AG04450 (cell line): ENCODE measurements at regions not wholly inside any gene's neighbourhood (a gene's known extent, or its start where the extent isn't known, plus 50 kb on each side); places are given as distances from the start of the nearest gene placed in this dataset.

Source experiments
- CTCF ChIA-PET: fragments of 300-600, 350-600 bp; formaldehyde crosslinking; extraction: SDS; loops from one replicate; lab custom pipeline; 2022; ENCODE audit warnings: antibody characterized with exemption, inconsistent platforms; lab: Charles Lee
- POLR2A ChIA-PET: fragments of 350-600 bp; formaldehyde crosslinking; extraction: SDS; loops from one replicate; lab custom pipeline; 2021; ENCODE audit warnings: antibody characterized with exemption, inconsistent platforms; lab: Yijun Ruan, JAX
- DNase-seq: peaks from one replicate; pipeline ENCODE4 v3.0.0-alpha.2; 2011; ENCODE audit warnings: low read depth, low spot score
- H3K27ac ChIP-seq: one replicate; pipeline ENCODE4 v1.5.1; 2012; ENCODE audit warnings: low read depth, low read length, control low read depth
- H3K27me3 ChIP-seq: one replicate; pipeline ENCODE4 v1.6.0; 2012; ENCODE audit warnings: low read length; ENCODE audit not compliant: control insufficient read depth, insufficient read depth
- H3K4me3 ChIP-seq: 2 replicates; pipeline ENCODE4 v1.5.1; 2011; ENCODE audit warnings: mild to moderate bottlenecking, low read depth, low read length, control low read depth
- H3K9me3 ChIP-seq: 2 replicates; pipeline ENCODE4 v1.5.1; 2012; ENCODE audit warnings: low read length; ENCODE audit not compliant: control insufficient read depth, insufficient read depth
- CTCF ChIP-seq: IDR thresholded peaks from 2 replicates; pipeline ENCODE4 v1.5.1; 2011; ENCODE audit warnings: low read depth, low read length, control low read depth, inconsistent platforms

GRCh38 chr5:33317271-33317670 is 123.5 kb upstream of the TARS1 start:
- CTCF ChIA-PET, result no interaction called here
- DNase-seq, result no peak

DNA sequence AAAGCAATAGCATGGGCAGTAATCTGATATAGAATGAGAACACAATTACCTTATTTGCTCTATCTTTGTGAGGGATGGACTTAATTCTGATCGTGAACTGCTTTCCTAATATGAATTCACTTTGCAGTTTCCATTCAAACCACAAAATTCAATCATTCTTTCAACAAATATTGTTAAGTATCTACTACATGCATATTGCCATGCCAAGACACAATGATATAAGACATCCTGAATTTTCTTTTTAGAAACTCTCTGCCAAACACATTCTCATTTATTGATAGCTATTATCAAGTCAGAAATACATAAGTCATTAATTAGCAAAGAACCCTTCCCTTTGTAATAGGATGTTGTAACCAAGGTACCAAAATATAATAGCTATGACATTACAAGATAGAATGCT is 121.6 kb upstream of the TARS1 start:
- no peak for TF ChIP-seq CTCF
- Histone ChIP-seq H3K27ac (no peak overlapping the region), H3K27me3 (no peaks in the 10 kb centered on the region), H3K9me3 (no peaks in the 10 kb centered on the region), H3K4me3 (no peak overlapping the region)
- CTCF ChIA-PET, result interaction anchor here (1.6 kb wide), 1 partner anchor 19 kb away, joined by 6 read pairs; no protein-coding TSS in a partner anchor
- no peak for DNase-seq
- POLR2A ChIA-PET, result no interaction called here

More at GRCh38 chr5:33317271-33317670, 123.5 kb upstream of the TARS1 start:
- H3K27ac ChIP-seq, result no peak overlapping the region
- no peak for TF ChIP-seq CTCF
- POLR2A ChIA-PET, result no interaction called here
- H3K9me3 ChIP-seq, result no peaks in the 10 kb centered on the region
- no peaks in the 10 kb centered on the region for H3K27me3 ChIP-seq
- no peak overlapping the region for H3K4me3 ChIP-seq

- Histone ChIP-seq H3K9me3 (no peaks in the 10 kb centered on the region), H3K27me3 (no peaks in the 10 kb centered on the region), H3K4me3 (no peak overlapping the region), H3K27ac (no peak overlapping the region)
- POLR2A ChIA-PET, result interaction anchor here (0.8 kb wide), 1 partner anchor 24 kb away, joined by 3 read pairs; no protein-coding TSS in a partner anchor
- no peak for TF ChIP-seq CTCF
- CTCF ChIA-PET, result interaction anchor here (1.6 kb wide), 1 partner anchor 20 kb away, joined by 6 read pairs; no protein-coding TSS in a partner anchor
- DNase-seq, result no peak
These were observed 120.9 kb upstream of the TARS1 start for GRCh38 chr5:33319841-33320240.

DNA sequence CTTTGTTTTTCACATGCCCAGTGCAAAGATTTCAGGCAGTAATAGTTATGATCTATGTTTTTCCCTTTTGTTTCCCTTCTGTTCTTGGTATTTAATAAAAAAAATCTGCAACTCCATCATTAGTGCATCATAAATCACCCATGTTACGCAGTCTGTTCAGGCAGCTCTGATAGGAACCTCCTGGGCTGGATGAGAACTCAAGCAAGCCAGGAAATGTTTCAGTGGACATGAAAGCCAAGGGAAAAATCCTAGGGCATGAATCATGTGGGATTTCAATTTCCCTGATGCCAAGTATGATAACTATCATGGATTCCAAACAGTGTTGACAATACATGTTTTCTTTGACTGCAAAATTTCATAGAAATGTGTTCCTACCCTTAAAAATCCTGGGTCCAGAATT is 119.7 kb upstream of the TARS1 start:
- ChIA-PET POLR2A (no interaction called here), CTCF (no interaction called here)
- DNase-seq, result peak; percentile 86
- Histone ChIP-seq H3K9me3 (no peaks in the 10 kb centered on the region), H3K27me3 (no peaks in the 10 kb centered on the region), H3K4me3 (no peak overlapping the region), H3K27ac (peak overlapping the region; percentile 72)
- no peak for TF ChIP-seq CTCF

GRCh38 chr5:33322632-33323031 is 118.1 kb upstream of the TARS1 start:
- Histone ChIP-seq H3K4me3 (no peak overlapping the region), H3K27ac (no peak overlapping the region), H3K9me3 (no peaks in the 10 kb centered on the region), H3K27me3 (no peaks in the 10 kb centered on the region)
- DNase-seq, result no peak
- ChIA-PET POLR2A (no interaction called here), CTCF (interaction anchor here (1.0 kb wide), 1 partner anchor 23 kb away, joined by 4 read pairs; no protein-coding TSS in a partner anchor)
- no peak for TF ChIP-seq CTCF
